Type B pancreatic cell (in vitro differentiated cells): ENCODE measurements at regions not wholly inside any gene's neighbourhood (a gene's known extent, or its start where the extent isn't known, plus 50 kb on each side); places are given as distances from the start of the nearest gene placed in this dataset.
A peak's percentile ranks its signal among the peaks of the same experiment; 100 is the strongest.

Source experiments
- DNase-seq: peaks from one replicate; pipeline ENCODE4 v3.0.0; 2021; ENCODE audit warnings: mixed read lengths; ENCODE audit not compliant: unreplicated experiment; ENCODE audit errors: extremely low spot score
- H3K27ac Mint-ChIP-seq: 2 replicates; pipeline ENCODE4 v1.8.0; 2021; ENCODE audit warnings: mild to moderate bottlenecking, mixed read lengths
- H3K27me3 Mint-ChIP-seq: 2 replicates; pipeline ENCODE4 v1.8.0; 2021; ENCODE audit warnings: mixed read lengths
- H3K36me3 Mint-ChIP-seq: 2 replicates; pipeline ENCODE4 v1.8.0; 2021; ENCODE audit warnings: mixed read lengths
- H3K4me1 Mint-ChIP-seq: one replicate; pipeline ENCODE4 v1.8.0; 2021; ENCODE audit warnings: mixed read lengths; ENCODE audit not compliant: unreplicated experiment
- H3K4me3 Mint-ChIP-seq: 2 replicates; pipeline ENCODE4 v1.8.0; 2021; ENCODE audit warnings: mild to moderate bottlenecking, mixed read lengths
- H3K9me3 Mint-ChIP-seq: 2 replicates; pipeline ENCODE4 v1.8.0; 2021; ENCODE audit warnings: mixed read lengths
- CTCF ChIP-seq: fragments of 200-600 bp; sonication (generic); conservative IDR thresholded peaks from 2 replicates; pipeline ENCODE4 v1.5.0; 2021; ENCODE audit warnings: antibody characterized with exemption, mild to moderate bottlenecking

GRCh38 chr14:101193106-101193844 lies 289.8 kb upstream of the RTL1 start:
- Mint-ChIP-seq H3K27ac (no peak overlapping the region), H3K9me3 (no peaks in the 10 kb centered on the region), H3K4me1 (peaks cover 5% of the 10 kb centered on the region), H3K4me3 (no peak overlapping the region), H3K27me3 (peaks cover 4% of the 10 kb centered on the region), H3K36me3 (no peaks in the 10 kb centered on the region)
- TF ChIP-seq CTCF: no peak
- peak; percentile 55 for DNase-seq

GRCh38 chr14:101193845-101194372 lies 290.4 kb upstream of the RTL1 start:
- H3K27me3 Mint-ChIP-seq: peaks cover 4% of the 10 kb centered on the region
- DNase-seq: peak; percentile 42
- no peak for TF ChIP-seq CTCF
- no peaks in the 10 kb centered on the region for H3K9me3 Mint-ChIP-seq
- H3K4me1 Mint-ChIP-seq: peaks cover 9% of the 10 kb centered on the region
- H3K4me3 Mint-ChIP-seq: no peak overlapping the region
- H3K36me3 Mint-ChIP-seq: no peaks in the 10 kb centered on the region
- no peak overlapping the region for H3K27ac Mint-ChIP-seq

- Mint-ChIP-seq H3K4me1 (peaks cover 9% of the 10 kb centered on the region), H3K27ac (no peak overlapping the region), H3K27me3 (peaks cover 4% of the 10 kb centered on the region), H3K9me3 (no peaks in the 10 kb centered on the region), H3K36me3 (no peaks in the 10 kb centered on the region), H3K4me3 (no peak overlapping the region)
- no peak for TF ChIP-seq CTCF
- peak; percentile 67 for DNase-seq
Measured at GRCh38 chr14:101194373-101195308, 291.1 kb upstream of the RTL1 start.

DNA sequence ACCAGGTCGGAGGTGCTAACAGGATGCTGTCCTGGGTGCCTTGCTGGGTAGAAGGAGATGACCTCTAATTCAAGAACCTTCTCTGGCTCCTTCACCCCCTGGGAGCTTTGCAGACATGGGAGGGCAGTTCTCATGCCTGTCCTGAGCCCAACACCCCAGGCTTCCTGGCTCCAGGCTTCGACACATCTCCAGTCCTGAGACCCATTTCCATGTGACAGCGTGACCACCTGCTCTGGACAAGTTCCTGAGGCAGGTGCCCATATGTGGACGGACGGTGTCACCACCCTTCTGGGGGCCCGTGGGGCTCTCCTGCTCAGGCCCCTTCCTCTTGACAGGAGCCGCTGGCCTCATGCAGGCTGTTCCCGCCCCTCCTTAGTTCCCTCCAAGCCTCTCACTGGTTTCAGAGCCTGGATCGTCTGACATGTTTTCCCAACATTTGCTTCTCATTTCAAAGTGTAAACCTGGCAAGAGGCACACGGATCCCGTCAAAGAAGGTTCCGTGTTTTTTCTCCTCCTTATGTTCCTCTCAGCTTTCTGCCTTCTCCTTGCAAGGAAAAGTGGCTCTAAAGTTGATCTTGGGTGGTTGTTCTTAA lies 291.9 kb upstream of the RTL1 start:
- no peak for TF ChIP-seq CTCF
- Mint-ChIP-seq H3K4me3 (no peak overlapping the region), H3K9me3 (no peaks in the 10 kb centered on the region), H3K27me3 (no peaks in the 10 kb centered on the region), H3K4me1 (peaks cover 9% of the 10 kb centered on the region), H3K36me3 (no peaks in the 10 kb centered on the region), H3K27ac (no peak overlapping the region)
- DNase-seq: peak; percentile 48

DNA sequence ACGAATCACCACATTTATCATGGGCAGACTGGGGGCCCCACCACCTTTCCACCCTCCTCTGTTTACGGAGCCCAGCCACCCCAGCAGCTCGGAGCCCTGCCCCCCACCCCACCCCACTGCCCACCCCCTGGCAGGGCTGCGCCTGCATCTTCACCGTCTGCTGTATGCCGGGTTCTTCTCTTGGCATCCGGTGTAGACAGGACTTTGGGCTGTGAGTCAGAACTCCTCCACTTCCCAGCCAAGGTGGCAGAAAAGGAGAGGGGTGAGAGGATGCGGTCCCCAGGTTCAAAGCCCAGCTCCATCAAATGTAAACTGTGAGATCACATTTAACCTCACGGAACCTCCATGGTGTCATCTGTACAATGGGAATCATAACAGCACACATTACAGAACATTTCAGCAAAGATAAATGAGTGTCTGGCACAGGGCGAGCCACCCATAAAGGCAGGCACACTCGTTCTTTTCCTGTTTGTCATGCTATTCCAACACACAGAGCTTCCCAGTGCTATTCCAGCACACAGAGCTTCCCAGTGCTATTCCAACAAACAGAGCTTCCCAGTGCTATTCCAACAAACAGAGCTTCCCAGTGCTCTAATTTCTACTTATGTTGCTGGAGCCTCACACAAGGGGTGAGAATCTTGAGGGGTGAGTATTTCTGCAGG lies 292.7 kb upstream of the RTL1 start:
- Mint-ChIP-seq H3K4me3 (no peak overlapping the region), H3K27ac (no peak overlapping the region), H3K36me3 (no peaks in the 10 kb centered on the region), H3K4me1 (peaks cover 9% of the 10 kb centered on the region), H3K27me3 (no peaks in the 10 kb centered on the region), H3K9me3 (no peaks in the 10 kb centered on the region)
- TF ChIP-seq CTCF: no peak
- peak; percentile 29 for DNase-seq
